Heart right ventricle (tissue), 16 donors: ENCODE measurements at regions not wholly inside any gene's neighbourhood (a gene's known extent, or its start where the extent isn't known, plus 50 kb on each side); places are given as distances from the start of the nearest gene placed in this dataset.
A peak's percentile ranks its signal among the peaks of the same experiment; 100 is the strongest.

Source experiments
- ATAC-seq, 8 donors: fragments of 200-7000 bp; cut with Tn5 transposase; one replicate each; pipeline ENCODE4 v1.9.1; 2020; ENCODE audit warnings: mild to moderate bottlenecking in 8 of 8, moderate library complexity in 8 of 8, moderate number of reproducible peaks in 1 of 8
- DNase-seq, 2 donors: peaks; one replicate each; pipeline ENCODE4 v3.0.0-alpha.2; 2020
- H3K27ac ChIP-seq, 10 donors: fragments of 200-600 bp; sonication (generic) in 2 of 10; one replicate each; pipeline versions ENCODE4 v1.5.0 to v1.8.0; 2020 to 2022; ENCODE audit warnings: mild to moderate bottlenecking in 3 of 10
- H3K27me3 ChIP-seq, 7 donors: fragments of 200-600 bp; one replicate each; pipeline ENCODE4 v1.8.0; 2021 to 2022; ENCODE audit warnings: mild to moderate bottlenecking in 2 of 7
- H3K36me3 ChIP-seq, 9 donors: fragments of 200-600 bp; sonication (generic) in 1 of 9; one replicate each; pipeline versions ENCODE4 v1.5.0 to v1.8.0; 2020 to 2022; ENCODE audit warnings: mild to moderate bottlenecking in 2 of 9
- H3K4me1 ChIP-seq, 9 donors: fragments of 200-600 bp; sonication (generic) in 1 of 9; one replicate each; pipeline versions ENCODE4 v1.5.0 to v1.8.0; 2020 to 2022; ENCODE audit warnings: mild to moderate bottlenecking in 4 of 9
- H3K4me3 ChIP-seq, 10 donors: fragments of 200-600 bp; sonication (generic) in 2 of 10; one replicate each; pipeline versions ENCODE4 v1.5.0 to v1.8.0; 2020 to 2022; ENCODE audit warnings: mild to moderate bottlenecking in 7 of 10, moderate library complexity in 2 of 10
- H3K9me3 ChIP-seq, 11 donors: fragments of 200-600 bp in 10 of 11; sonication (generic) in 2 of 11; one replicate each; pipeline versions ENCODE4 v1.5.0 to v1.8.0; 2013 to 2022; ENCODE audit warnings: mild to moderate bottlenecking in 2 of 11, control low read depth in 1 of 11, moderate library complexity in 1 of 11
- WGBS, 2 donors: extraction: QIAGEN DNeasy Blood & Tissue Kit; methylation state at CpG; one replicate each; pipeline ENCODE4 v1.1.7; 2013; ENCODE audit warnings: inconsistent platforms in 1 of 2; 5-methylcytosine and 5-hydroxymethylcytosine counted together
- intact Hi-C, 10 donors: fragments of 100-400 bp; cut with DNase I; formaldehyde crosslinking; loops; one replicate each; pipeline versions ENCODE4 v1.11.1 to v1.14.2; 2022
- TF ChIP-seq, protein P1 (sequence below), 9 donors: fragments of 200-600 bp; sonication (generic) in 2 of 9; IDR thresholded peaks; one replicate each; pipeline versions ENCODE4 v1.5.0 to v1.8.0; 2021 to 2022; ENCODE audit warnings: antibody characterized with exemption in 9 of 9, mild to moderate bottlenecking in 5 of 9, moderate library complexity in 1 of 9
- donor health status: Arrhythmogenic right ventricular cardiomyopathy.
- donor health status: ischemic (EF 13 %, LVEDD 7.1; RV severe dilation, severe dysfunction).
- donor health status: healthy with polysubstance abuse.
- donor health status: DM: no; HTN: yes; CAD: no.
- donor health status: DM: no; HTN: no; CAD: no.
- donor health status: ischemic (EF 25% LVEDD 6.9; RV normal size, moderate dysfunction).
- donor health status: ischemic (EF 25% LVEDD 5.7; RV mildly dilated, moderate dysfunction).
- donor health status: healthy.
- donor health status: DM: yes; HTN: yes; CAD: no.
- donor health status: Ischemic cardiomyopathy.
- donor health status: ischemic (EF 35%, LVEDD 5.7; RV mildly dilated, moderate dysfunction).
- donor health status: nonischemic (EF 11% LVEDD 7.7; RV severe dilation, severe dysfunction).
- donor health status: DM: yes; HTN: yes; CAD: no.
- donor health status: PGD.
- donor health status: ischemic (EF 29% LVEDD 5.4; RV normal size, mild dysfunction).
- donor health status: nonischemic (EF 23%, LVEDD 6.1; RV moderate dilation, normal function).

DNA sequence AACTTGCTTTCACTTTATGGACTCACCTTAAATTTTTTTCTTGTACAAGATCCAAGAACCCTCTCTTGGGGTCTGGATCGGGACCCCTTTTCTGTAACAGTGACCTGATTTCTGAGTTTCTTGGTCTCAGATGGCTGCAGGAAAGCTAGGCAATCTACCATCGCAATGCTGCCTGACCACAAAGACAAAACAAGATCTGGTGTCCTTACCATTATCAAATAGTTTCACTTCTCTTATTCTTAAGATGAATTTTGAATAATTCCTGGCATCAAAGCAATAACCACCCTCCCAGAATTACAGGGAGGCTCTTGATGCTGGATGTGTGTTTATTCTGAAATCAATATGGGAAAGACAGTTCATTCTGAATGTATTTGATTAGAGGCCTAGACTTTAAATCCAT is 77.4 kb upstream of the FRMD4A start:
- ATAC-seq, result no peak
- intact Hi-C loops, result no loop called here
- no peaks in the 10 kb centered on the region for H3K9me3 ChIP-seq
- H3K36me3 ChIP-seq, result no peaks in the 10 kb centered on the region
- peaks cover 0 to 10% (median 0%) of the 10 kb centered on the region in 9 donors for H3K4me1 ChIP-seq
- DNase-seq, result no peak
- TF ChIP-seq, protein P1, sequence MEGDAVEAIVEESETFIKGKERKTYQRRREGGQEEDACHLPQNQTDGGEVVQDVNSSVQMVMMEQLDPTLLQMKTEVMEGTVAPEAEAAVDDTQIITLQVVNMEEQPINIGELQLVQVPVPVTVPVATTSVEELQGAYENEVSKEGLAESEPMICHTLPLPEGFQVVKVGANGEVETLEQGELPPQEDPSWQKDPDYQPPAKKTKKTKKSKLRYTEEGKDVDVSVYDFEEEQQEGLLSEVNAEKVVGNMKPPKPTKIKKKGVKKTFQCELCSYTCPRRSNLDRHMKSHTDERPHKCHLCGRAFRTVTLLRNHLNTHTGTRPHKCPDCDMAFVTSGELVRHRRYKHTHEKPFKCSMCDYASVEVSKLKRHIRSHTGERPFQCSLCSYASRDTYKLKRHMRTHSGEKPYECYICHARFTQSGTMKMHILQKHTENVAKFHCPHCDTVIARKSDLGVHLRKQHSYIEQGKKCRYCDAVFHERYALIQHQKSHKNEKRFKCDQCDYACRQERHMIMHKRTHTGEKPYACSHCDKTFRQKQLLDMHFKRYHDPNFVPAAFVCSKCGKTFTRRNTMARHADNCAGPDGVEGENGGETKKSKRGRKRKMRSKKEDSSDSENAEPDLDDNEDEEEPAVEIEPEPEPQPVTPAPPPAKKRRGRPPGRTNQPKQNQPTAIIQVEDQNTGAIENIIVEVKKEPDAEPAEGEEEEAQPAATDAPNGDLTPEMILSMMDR (IDR thresholded peaks at IDR 0.05), result no peak
- peaks cover 0 to 27% (median 0%) of the 10 kb centered on the region in 7 donors for H3K27me3 ChIP-seq
- no peak overlapping the region for H3K27ac ChIP-seq
- WGBS, 2 donors, result 91 to 92% methylated on average over 2 of the region's 2 CpGs
- H3K4me3 ChIP-seq, result no peak overlapping the region

DNA sequence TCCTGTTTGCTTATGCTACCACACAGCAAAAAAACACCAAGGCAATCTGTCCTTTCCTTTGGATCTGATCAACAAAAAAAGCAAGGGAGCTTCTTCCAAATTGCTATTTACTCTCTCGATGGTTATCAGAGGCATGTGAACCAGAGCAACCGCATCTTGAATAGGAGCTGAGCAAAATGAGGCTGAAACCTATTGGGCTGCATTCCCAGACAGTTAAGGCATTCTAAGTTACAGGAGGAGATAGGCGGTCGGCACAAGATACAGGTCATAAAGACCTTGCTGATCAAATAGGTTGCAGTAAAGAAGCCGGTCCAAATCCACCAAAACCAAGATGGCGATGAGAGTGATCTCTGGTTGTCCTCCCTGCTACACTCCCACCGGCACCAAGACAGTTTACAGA is 76.8 kb upstream of the FRMD4A start:
- 90% methylated on average over 7 of the region's 7 CpGs for WGBS, 2 donors
- peaks cover 0 to 10% (median 0%) of the 10 kb centered on the region in 9 donors for H3K4me1 ChIP-seq
- no peak for ATAC-seq
- H3K27me3 ChIP-seq, result peaks cover 0 to 27% (median 0%) of the 10 kb centered on the region in 7 donors
- H3K4me3 ChIP-seq, result no peak overlapping the region
- no peaks in the 10 kb centered on the region for H3K36me3 ChIP-seq
- no peak overlapping the region for H3K27ac ChIP-seq
- intact Hi-C loops, result no loop called here
- no peak for DNase-seq
- TF ChIP-seq, protein P1 (IDR thresholded peaks at IDR 0.05), result no peak
- H3K9me3 ChIP-seq, result no peaks in the 10 kb centered on the region

DNA sequence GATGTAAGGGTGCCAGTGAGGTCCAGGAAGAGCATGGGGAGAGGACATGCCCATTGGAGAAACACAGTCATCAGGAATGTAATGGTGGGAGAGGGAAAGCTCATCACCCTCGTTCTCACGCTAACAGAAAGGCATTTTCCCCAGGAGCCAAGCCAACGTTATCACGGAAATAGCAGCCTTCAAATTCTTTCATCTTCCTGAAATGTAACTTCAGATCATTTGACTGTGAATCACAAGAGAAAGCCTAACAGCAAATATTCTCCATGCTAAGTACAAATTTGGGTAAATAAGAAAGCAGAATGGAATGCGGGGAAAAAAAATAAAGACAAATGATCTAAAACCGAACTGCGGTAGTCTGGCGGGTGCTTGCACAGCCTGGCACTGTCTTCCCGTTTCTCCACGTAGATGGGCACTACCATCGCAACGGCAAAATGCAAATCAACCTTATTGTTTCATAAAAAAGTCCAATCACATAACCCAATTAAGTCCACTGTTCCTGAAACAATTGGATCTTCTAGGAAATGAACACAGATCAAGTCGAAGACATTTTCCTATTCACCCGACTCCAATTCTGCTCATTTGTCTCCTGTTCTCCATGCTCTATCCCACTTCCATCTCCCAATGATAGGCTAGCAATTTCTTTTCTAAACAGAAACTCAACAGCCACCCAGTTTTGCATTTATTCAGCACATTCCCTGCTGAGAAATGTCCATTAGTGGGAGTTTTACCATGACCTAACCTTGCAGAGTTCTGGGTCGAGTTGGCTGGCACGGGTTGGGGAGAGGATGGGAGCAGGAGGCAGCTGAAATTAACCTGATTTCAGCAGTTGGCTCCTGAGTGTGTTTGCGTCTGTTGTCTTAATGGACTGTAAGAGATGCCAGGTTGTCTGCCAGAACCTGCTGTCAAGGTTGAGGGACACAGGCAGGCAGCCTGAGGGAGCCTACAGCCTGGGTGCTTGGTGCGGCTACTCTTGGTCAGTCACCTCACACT is 74.6 kb upstream of the FRMD4A start:
- TF ChIP-seq, protein P1 (IDR thresholded peaks at IDR 0.05), result no peak
- H3K27me3 ChIP-seq, result peaks cover 0 to 30% (median 0%) of the 10 kb centered on the region in 7 donors
- H3K36me3 ChIP-seq, result no peaks in the 10 kb centered on the region
- H3K9me3 ChIP-seq, result no peaks in the 10 kb centered on the region
- intact Hi-C loops, result no loop called here
- 67 to 72% methylated on average over 18 of the region's 18 CpGs for WGBS, 2 donors
- ATAC-seq (peak in 2 of 8 donors; percentile 28 to 50), DNase-seq (no peak)
- H3K4me1 ChIP-seq, result peaks cover 0 to 10% (median 0%) of the 10 kb centered on the region in 9 donors
- H3K27ac ChIP-seq, result no peak overlapping the region
- no peak overlapping the region for H3K4me3 ChIP-seq

DNA sequence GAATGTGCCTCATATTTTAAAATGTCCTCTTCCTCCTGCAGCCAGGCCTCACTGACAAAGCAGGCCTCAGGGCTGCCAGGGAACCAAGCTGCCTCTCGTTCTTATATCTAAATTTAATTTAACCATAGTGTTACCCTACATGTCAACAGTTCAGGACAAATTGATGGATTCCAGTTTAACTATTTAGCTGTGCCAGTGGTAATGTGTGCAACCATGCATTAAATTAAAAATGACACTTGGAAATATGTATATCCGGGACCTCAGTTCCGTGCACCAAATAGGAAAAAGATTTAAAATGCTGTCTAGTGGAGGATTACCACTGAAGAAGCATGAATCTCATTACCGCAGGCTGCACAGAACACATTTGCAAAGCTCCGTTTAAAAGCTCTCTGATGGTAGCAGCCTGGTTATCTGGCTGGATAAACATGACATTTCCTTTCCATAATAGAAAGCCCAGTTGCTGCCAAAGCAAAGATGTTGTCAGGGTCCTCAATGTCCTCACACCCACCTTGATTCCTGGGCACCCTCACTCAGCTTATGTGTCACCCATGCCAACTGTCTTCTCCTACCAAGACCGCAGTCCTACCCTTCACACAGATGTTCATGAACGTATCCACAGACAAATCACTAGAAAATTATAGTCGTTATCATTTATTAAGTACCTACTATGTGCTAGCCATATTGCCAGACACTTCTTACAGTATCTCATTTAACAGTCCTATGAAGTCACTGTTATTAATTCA is 73.3 kb upstream of the FRMD4A start:
- no peak overlapping the region for H3K4me3 ChIP-seq
- ATAC-seq (no peak), DNase-seq (no peak)
- H3K4me1 ChIP-seq, result peaks cover 0 to 10% (median 0%) of the 10 kb centered on the region in 9 donors
- no peaks in the 10 kb centered on the region for H3K36me3 ChIP-seq
- H3K27ac ChIP-seq, result no peak overlapping the region
- no peaks in the 10 kb centered on the region for H3K9me3 ChIP-seq
- intact Hi-C loops, result no loop called here
- TF ChIP-seq, protein P1 (IDR thresholded peaks at IDR 0.05), result no peak
- H3K27me3 ChIP-seq, result peaks cover 0 to 24% (median 0%) of the 10 kb centered on the region in 7 donors
- WGBS, 2 donors, result 69 to 70% methylated on average over 8 of the region's 8 CpGs
